H1 (cell line): ENCODE measurements at regions not wholly inside any gene's neighbourhood (a gene's known extent, or its start where the extent isn't known, plus 50 kb on each side); places are given as distances from the start of the nearest gene placed in this dataset.

Source experiments
- EZH2 ChIP-seq: fragments of 200-600 bp; sonication (generic); IDR thresholded peaks from 2 replicates; pipeline ENCODE4 v1.7.1; 2012; ENCODE audit warnings: low read depth, mild to moderate bottlenecking, moderate library complexity, low read length, inconsistent platforms; ENCODE audit not compliant: severe bottlenecking
- KDM1A ChIP-seq: fragments of 200-600, 300-600 bp; sonication (generic); IDR thresholded peaks from 2 replicates; pipeline ENCODE4 v1.7.1; 2016; ENCODE audit warnings: mild to moderate bottlenecking, low read length, borderline replicate concordance
- MAFK ChIP-seq: IDR thresholded peaks from 2 replicates; pipeline ENCODE4 v1.6.1; 2012; ENCODE audit warnings: low read depth, mild to moderate bottlenecking, improper control_type of control experiment, low read length
- TAF1 ChIP-seq: IDR thresholded peaks from 2 replicates; pipeline ENCODE4 v1.6.1; 2011; ENCODE audit warnings: mild to moderate bottlenecking, low read depth, low read length
- TAF7 ChIP-seq: optimal IDR thresholded peaks from 2 replicates; pipeline ENCODE3; 2011; ENCODE audit warnings: low read depth, mild to moderate bottlenecking, inconsistent platforms, low read length, moderate library complexity, borderline replicate concordance
- TBP ChIP-seq: IDR thresholded peaks from 2 replicates; pipeline ENCODE4 v1.6.1; 2011; ENCODE audit warnings: low read depth, low read length, improper control_type of control experiment
- TCF12 ChIP-seq: IDR thresholded peaks from 2 replicates; pipeline ENCODE4 v1.6.1; 2011; ENCODE audit warnings: low read depth, mild to moderate bottlenecking, low read length
- TF ChIP-seq, protein P1 (sequence below): IDR thresholded peaks from 2 replicates; pipeline ENCODE4 v1.6.1; 2012; ENCODE audit warnings: low read length, inconsistent platforms

DNA sequence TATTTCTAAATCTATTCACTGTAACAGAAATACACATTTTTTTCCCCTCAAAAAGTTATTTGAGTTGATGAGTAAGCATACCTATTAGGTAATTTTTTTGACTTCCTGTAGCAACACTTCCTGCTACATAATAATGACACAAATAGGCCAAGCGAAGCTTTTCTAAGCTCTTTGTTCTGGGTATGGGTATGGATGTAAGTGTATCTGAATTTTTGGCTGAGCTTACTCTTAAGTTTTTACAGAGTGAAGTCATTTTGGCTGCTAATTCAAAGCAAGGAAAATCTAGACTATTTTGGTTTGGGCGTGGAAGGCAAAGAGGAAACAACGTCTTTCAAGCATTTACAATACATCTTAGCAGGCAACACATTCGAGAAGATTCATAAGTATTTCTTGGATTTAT lies 1206.0 kb upstream of the FLRT2 start (continued):
- TF ChIP-seq TCF12, result no peak
- TF ChIP-seq TBP, result no peak
- TF ChIP-seq EZH2, result no peak
- no peak for TF ChIP-seq MAFK
- no peak for TF ChIP-seq TAF7
- TF ChIP-seq, protein P1, sequence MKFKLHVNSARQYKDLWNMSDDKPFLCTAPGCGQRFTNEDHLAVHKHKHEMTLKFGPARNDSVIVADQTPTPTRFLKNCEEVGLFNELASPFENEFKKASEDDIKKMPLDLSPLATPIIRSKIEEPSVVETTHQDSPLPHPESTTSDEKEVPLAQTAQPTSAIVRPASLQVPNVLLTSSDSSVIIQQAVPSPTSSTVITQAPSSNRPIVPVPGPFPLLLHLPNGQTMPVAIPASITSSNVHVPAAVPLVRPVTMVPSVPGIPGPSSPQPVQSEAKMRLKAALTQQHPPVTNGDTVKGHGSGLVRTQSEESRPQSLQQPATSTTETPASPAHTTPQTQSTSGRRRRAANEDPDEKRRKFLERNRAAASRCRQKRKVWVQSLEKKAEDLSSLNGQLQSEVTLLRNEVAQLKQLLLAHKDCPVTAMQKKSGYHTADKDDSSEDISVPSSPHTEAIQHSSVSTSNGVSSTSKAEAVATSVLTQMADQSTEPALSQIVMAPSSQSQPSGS, result no peak
- no peak for TF ChIP-seq TAF1
- no peak for TF ChIP-seq KDM1A
